ENCODE measurements at regions not wholly inside any gene's neighbourhood (a gene's known extent, or its start where the extent isn't known, plus 50 kb on each side); places are given as distances from the start of the nearest gene placed in this dataset.

DNA sequence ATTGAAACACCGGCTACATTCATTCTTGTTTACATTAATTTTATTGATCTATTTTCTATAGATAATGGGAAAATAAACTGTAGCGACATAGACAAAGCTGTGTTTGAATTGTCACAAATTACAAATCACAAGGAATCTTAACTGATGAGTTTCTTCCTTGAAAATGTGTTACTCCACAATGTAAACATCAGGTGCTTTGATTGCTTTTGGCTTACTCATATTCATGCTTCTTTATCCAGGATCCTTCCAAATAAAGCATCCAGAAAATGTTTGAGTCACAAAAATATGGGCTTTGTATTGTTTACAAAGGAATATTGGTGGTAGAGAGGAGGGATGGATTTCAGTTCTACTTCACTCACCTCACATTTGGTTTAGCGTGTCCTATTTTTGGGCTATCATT, 64.0 kb downstream of the BMP2 start:
- no peaks in the 10 kb centered on the region for H3K27me3 ChIP-seq
- H3K4me1 ChIP-seq: no peaks in the 10 kb centered on the region
- H3K36me3 ChIP-seq: no peaks in the 10 kb centered on the region
- H3K27ac ChIP-seq: no peak overlapping the region
- DNase-seq: no peak
- no peaks in the 10 kb centered on the region for H3K9me3 ChIP-seq
- no peak overlapping the region for H3K4me3 ChIP-seq
- TF ChIP-seq, protein P1, sequence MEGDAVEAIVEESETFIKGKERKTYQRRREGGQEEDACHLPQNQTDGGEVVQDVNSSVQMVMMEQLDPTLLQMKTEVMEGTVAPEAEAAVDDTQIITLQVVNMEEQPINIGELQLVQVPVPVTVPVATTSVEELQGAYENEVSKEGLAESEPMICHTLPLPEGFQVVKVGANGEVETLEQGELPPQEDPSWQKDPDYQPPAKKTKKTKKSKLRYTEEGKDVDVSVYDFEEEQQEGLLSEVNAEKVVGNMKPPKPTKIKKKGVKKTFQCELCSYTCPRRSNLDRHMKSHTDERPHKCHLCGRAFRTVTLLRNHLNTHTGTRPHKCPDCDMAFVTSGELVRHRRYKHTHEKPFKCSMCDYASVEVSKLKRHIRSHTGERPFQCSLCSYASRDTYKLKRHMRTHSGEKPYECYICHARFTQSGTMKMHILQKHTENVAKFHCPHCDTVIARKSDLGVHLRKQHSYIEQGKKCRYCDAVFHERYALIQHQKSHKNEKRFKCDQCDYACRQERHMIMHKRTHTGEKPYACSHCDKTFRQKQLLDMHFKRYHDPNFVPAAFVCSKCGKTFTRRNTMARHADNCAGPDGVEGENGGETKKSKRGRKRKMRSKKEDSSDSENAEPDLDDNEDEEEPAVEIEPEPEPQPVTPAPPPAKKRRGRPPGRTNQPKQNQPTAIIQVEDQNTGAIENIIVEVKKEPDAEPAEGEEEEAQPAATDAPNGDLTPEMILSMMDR (IDR thresholded peaks at IDR 0.05): no peak
- no peak for TF ChIP-seq POLR2A (IDR thresholded peaks at IDR 0.05)

DNA sequence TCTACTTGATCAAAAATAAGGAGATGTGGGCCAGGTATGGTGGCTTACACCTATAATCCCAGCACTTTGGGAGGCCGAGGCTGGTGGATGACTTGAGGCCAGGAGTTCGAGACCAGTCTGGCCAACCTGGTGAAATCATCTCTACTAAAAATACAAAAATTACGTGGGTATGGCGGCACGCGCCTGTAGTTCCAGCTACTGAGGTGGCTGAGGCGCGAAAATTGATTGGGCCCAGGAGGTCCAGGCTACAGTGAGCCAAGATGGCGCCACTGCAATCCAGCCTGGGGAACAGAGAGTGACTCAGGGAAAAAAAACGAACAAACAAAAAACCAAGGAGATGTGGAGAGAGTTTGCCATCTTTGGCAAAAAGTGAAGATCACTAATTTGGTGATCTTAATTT, 65.3 kb downstream of the BMP2 start:
- no peak for DNase-seq
- Histone ChIP-seq H3K27me3 (no peaks in the 10 kb centered on the region), H3K4me1 (no peaks in the 10 kb centered on the region), H3K36me3 (no peaks in the 10 kb centered on the region), H3K27ac (no peak overlapping the region), H3K9me3 (no peaks in the 10 kb centered on the region), H3K4me3 (no peak overlapping the region)
- TF ChIP-seq, protein P1 (IDR thresholded peaks at IDR 0.05): no peak
- TF ChIP-seq POLR2A (IDR thresholded peaks at IDR 0.05): no peak

DNA sequence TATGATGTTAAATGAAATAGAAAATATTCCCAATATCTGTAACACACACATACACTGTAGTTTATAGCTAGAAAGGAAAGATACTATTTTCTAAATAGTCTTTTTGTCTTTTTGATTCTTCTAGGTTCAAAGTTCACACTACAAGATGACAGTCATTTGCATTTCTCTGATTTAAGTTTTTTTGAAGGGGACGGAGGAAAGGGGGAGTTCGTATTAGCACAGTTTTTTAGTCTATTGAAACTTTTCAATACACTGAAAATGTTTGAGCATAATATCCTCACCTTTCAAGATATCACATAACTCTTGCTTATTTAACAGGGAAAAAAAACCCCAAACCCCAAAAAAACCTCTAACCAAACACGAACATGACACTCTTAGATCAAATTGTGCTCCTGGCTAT, 68.1 kb downstream of the BMP2 start:
- H3K36me3 ChIP-seq: no peaks in the 10 kb centered on the region
- no peaks in the 10 kb centered on the region for H3K27me3 ChIP-seq
- no peak for DNase-seq
- no peak overlapping the region for H3K4me3 ChIP-seq
- H3K9me3 ChIP-seq: no peaks in the 10 kb centered on the region
- TF ChIP-seq POLR2A (IDR thresholded peaks at IDR 0.05): no peak
- TF ChIP-seq, protein P1 (IDR thresholded peaks at IDR 0.05): no peak
- H3K4me1 ChIP-seq: no peaks in the 10 kb centered on the region
- H3K27ac ChIP-seq: no peak overlapping the region

DNA sequence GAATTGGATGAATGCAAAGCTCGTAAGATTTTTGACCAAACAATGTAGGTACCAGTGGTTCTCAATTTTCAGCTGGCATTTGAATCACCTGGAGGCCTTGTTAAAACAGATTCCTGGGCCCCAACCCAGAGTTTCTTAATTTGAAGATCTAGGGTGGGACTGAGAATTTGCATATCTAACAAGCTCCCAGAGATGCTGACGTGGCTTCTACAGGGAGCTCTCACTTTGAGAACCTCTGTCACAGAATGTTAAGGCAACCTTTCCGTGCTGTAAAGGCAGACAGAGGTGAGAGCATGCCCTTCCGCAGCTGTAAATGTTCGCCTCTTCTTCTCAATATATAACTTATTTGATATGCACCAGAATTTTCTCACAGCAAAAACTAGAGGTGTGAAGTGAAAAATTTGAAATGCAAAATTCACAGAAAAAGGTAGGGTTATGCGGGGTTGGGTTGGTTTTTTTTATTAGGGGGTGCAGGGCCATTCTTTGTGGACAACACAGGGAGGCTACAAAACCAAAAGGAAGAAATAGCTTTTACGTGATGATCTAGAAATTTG, 69.4 kb downstream of the BMP2 start:
- Histone ChIP-seq H3K4me3 (no peak overlapping the region), H3K27me3 (no peaks in the 10 kb centered on the region), H3K9me3 (no peaks in the 10 kb centered on the region), H3K27ac (no peak overlapping the region), H3K36me3 (no peaks in the 10 kb centered on the region), H3K4me1 (no peaks in the 10 kb centered on the region)
- no peak for DNase-seq
- TF ChIP-seq, protein P1 (IDR thresholded peaks at IDR 0.05): no peak
- TF ChIP-seq POLR2A (IDR thresholded peaks at IDR 0.05): no peak

DNA sequence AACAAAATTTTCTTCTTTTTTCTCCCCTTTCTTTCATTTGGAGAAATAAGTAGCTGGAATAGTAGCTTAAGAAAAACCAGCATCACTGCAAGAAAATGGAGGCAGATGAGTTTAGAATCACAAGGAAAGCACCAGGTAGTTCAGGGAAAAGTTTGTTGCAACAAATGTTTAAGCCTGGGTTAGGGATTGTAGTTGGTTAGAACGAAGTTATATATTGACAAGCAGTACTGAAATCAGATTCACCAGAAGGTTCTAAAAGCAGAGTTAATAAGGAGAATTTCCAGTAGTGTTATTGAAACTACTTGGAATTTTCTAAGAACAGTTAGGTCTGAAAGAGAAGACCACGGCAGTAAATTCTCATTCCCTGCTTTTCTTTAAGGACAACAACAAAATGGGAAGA, 70.2 kb downstream of the BMP2 start:
- TF ChIP-seq POLR2A (IDR thresholded peaks at IDR 0.05): no peak
- TF ChIP-seq, protein P1 (IDR thresholded peaks at IDR 0.05): no peak
- Histone ChIP-seq H3K9me3 (no peaks in the 10 kb centered on the region), H3K36me3 (no peaks in the 10 kb centered on the region), H3K27ac (no peak overlapping the region), H3K4me1 (no peaks in the 10 kb centered on the region), H3K27me3 (no peaks in the 10 kb centered on the region), H3K4me3 (no peak overlapping the region)
- DNase-seq: no peak

All from Peyer's patch (tissue), 4 donors.